ENCODE measurements at regions not wholly inside any gene's neighbourhood (a gene's known extent, or its start where the extent isn't known, plus 50 kb on each side); places are given as distances from the start of the nearest gene placed in this dataset.
A peak's percentile ranks its signal among the peaks of the same experiment; 100 is the strongest.

DNA sequence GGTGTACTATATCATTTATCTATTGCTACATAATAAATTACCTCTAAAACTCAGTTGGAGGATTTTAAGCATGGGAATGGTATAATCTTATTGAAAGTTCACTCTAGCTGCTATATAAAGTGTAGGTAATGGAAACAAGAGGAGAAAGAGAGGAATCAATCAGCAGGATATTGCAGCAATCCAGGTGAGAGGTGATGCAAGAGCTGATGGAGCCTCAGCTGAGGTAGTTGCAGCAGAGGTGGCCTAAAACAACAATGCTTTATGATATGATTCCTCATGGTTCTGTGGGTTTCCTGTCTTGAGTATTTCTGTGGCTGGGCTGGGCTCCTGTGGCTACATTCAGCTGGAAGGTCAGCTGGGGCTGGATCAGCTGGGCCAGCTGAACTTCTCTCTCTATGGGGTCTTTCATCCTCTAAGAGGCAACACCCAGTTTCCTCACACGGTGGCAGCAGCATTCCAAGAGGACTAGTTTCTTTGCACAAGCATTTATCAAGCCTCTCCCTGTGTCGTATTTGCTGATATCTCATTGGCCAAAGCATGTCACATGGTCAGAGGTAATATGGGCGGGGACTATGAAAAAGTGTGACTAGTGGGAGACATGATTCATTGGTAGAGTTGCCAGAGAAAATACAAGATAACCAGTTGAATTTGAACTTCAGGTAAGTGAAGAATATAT, 135.4 kb upstream of the LARGE1 start:
- DNase-seq = no peak

GRCh38 chr22:34057726-34058125, 137.4 kb upstream of the LARGE1 start:
- no peak for DNase-seq

- DNase-seq = no peak
Measured at GRCh38 chr22:34064696-34065095, 144.4 kb upstream of the LARGE1 start.

DNA sequence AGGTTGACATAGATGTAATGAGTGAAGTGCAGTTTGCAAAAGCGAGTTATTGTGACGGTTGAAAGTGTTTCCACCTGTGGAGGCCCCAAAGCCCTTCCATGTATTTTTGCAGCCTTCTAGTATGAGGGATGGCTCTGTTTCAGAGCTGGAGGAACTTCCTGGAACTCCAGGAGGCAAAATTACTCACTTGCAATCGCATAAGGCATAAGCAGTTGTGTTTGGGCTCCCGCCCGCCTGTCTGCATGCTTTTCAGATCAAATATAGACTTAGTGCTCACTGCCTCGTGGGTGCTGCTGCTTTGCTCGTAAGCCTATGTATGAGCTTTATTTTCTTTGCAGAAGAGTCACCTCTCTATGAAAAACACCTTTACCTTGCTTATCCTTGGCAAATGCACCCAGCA, 146.8 kb upstream of the LARGE1 start:
- DNase-seq = no peak

- no peak for DNase-seq
Measured at GRCh38 chr22:34068001-34068400, 147.7 kb upstream of the LARGE1 start.

GRCh38 chr22:34070051-34070450, 149.8 kb upstream of the LARGE1 start:
- no peak for DNase-seq

DNA sequence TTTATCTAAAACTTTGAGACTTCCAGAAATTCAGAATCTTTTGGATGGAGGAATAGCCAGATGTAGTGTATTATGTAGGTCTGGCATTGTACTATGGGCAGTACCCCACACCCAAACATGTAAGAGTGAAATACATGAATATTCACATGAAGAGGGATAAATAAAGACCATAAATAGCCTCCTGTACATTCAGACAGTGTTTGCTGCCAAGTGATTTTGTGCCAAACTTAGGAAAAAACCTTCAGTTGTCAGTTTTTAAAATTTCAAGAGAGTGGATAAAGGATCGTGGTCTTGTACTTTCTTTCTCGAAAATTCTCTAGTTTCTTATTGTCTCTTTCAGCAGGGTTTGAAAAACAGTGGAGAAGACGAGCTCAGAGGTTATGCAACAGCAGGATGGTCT, 150.3 kb upstream of the LARGE1 start:
- no peak for DNase-seq

- DNase-seq = no peak
Measured at GRCh38 chr22:34072585-34072984, 152.3 kb upstream of the LARGE1 start.

DNA sequence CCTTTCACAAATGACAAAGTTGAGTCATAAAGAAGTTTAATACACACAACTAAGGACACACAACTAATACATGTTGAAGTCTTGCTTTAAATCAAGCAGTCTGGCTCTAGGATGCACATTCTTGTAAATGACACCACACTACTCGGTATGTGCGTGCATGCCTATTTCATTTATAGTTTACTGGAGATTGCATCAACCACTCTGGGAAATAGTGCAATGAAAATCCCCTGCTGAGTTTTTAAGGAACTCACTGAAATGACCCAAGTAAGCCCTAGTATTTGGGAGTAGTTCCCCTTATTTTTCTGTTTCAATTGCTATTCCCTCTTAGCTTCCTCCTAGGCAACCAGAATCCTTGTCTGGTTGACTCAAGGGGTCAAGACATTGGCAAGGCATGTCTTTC, 160.2 kb upstream of the LARGE1 start:
- DNase-seq = no peak

GRCh38 chr22:34096770-34097169, 176.5 kb upstream of the LARGE1 start:
- DNase-seq = no peak

GRCh38 chr22:34099278-34099677, 179.0 kb upstream of the LARGE1 start:
- DNase-seq = no peak

DNA sequence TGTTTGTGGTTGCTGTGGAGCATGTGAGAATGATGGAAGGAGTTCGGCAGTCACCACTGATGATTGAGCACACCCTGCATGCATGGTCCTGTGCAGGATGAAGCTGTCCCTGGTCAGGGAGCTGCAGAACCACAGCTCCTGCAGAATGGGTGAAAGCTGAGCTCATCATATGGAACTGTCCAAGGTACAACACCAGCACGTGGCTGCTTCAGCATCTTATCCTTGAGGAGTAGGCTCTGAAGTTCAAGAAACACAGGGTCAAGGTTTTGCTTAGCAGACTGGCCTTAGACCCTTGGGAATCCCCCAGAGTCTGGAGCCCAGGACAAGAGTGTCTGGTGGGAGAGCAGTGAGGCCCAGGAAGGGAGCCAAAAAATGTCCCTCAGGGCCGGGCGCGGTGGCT, 182.4 kb upstream of the LARGE1 start:
- no peak for DNase-seq

- no peak for DNase-seq
Measured at GRCh38 chr22:34105461-34106062, 185.3 kb upstream of the LARGE1 start.

- no peak for DNase-seq
Measured at GRCh38 chr22:34108168-34108567, 187.9 kb upstream of the LARGE1 start.

DNA sequence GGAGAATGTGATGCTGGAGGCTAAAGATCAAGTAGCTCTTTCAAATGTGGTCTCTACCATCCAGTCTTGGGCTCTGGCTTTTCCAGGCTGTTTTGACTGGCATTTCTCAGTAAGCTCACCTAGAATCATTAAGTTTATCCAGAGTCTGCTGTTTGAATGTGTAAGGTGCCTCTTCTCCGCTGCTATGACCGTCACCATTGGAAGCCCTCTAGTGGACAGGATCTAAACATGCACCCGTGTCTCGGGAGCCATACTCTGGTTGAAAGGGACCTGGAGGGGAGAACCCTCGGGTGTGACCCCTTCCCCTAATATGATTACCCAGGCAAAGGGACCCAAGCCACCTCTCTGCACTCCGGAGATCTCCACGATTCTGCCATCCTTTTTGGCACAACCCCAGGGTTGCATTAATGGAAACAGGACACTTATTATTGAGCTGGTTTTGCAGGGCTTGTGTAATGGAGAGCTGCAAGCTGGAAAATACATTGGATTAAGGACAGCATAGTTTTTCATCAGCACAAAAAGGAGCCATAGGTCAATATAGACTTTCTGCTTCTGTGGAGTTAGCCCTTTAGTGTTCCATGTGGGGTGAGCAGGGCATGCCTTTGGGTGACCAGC, 191.0 kb upstream of the LARGE1 start:
- peak; percentile 5 for DNase-seq

DNA sequence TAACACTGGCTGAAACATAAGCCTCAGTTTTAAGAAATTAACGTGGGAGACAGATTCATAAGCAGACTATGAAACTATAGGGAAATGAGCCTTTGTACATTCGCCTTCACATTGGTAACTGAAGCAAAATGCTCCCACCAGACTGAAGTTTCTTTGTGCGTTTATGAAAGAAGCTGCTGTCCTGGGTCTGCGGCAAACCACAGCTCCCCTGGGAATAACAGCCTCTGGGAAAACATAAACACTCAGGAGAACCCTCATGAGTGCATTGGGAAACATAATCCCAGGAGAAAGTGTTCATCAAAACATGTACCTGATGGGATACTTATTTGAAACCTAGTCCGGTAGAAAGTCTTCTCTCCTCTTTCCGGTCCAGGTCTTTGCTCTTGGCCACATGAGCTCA, 193.1 kb upstream of the LARGE1 start:
- no peak for DNase-seq

GRCh38 chr22:34114406-34114805, 194.1 kb upstream of the LARGE1 start:
- DNase-seq = no peak

- no peak for DNase-seq
Measured at GRCh38 chr22:34115722-34116121, 195.4 kb upstream of the LARGE1 start.

DNA sequence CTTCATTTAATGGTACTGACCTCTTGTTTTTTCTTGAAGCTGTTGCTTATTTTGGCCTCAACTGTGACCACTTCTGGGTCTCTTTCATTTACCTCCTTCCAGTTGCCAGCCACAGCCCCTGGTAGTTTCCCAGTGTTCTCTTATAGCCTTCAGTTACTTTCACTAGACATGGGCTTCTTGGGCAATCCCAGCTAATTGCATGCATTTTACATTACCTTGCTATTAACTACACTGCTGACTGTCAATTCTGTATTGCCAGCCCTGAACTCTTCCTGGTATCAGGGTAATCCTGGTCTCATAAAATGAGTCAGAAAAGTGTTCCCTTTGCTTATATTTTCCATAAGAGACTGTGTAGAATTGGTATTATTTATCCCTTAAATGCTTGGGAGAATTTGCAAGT, 195.8 kb upstream of the LARGE1 start:
- DNase-seq = no peak

- DNase-seq = no peak
Measured at GRCh38 chr22:34122042-34122441, 201.8 kb upstream of the LARGE1 start.

DNA sequence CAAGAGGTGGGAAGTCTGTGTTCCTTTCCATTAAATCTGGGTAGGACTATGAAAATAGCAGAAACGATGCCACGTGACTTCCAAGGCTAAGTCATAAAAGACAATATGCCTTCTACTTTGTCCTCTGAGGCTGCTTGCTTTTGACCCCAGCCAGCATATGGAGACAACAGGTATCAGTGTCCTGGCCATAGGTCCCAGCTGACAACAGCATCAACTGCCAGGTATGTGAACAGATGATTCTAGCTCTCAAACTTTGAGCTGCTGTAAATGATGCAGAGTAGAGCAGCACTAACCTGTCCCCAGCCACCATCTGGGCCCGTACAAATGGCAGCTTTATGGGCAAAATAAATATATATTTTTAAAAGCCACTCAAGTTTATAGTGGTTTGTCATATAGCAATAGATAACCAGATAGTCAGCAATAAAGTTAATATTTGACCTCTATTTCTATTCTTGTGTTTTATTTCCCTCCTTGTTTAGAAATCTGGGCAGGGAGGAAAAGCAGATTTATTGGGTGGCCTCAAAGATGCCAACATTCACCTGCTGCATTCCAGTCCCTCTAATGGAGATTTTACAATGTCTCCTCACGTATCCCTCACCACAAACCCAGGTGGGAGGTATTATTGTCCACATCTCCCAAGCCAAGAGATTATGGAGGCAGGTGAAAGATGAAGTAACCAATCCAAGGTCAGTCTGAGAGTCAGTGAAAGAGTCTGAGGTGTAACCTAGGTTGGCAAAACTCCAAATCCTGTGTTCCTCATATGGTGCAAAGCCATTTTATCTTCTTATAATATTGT, 209.6 kb upstream of the LARGE1 start:
- DNase-seq = no peak

- no peak for DNase-seq
Measured at GRCh38 chr22:34135749-34136148, 215.5 kb upstream of the LARGE1 start.

- DNase-seq = no peak
Measured at GRCh38 chr22:34150023-34150422, 229.7 kb upstream of the LARGE1 start.

DNA sequence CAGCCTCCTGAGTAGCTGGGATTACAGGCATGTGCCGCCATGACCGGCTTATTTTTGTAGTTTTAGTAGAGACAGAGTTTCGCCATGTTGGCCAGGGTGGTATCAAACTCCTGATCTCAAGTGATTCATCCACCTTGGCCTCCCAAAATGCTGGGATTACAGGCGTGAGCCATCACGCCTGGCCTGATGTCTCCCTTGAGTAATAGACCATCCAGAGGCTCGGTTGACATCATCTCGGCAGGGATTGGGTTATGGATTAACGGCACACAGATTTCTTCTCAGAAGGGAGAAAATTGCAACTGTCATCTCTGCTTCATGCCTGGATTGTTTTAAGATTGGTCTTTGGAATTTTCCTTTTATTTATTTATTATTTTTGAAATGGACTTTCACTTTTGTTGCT, 239.2 kb upstream of the LARGE1 start:
- no peak for DNase-seq

All from activated gamma-delta T cell treated with Interleukin-2 at 50 U/mL for 16 hours (primary cell).